ENCODE measurements at regions not wholly inside any gene's neighbourhood (a gene's known extent, or its start where the extent isn't known, plus 50 kb on each side); places are given as distances from the start of the nearest gene placed in this dataset.

GRCh38 chr3:40842714-40843113 lies 318.0 kb downstream of the ZNF621 start:
- Histone ChIP-seq H3K27me3 (no peaks in the 10 kb centered on the region), H3K27ac (no peak overlapping the region), H3K9me3 (no peaks in the 10 kb centered on the region), H3K36me3 (no peaks in the 10 kb centered on the region), H3K4me1 (no peaks in the 10 kb centered on the region), H3K4me3 (no peak overlapping the region)
- no peak for TF ChIP-seq CTCF (IDR thresholded peaks at IDR 0.05)
- DNase-seq (no peak), ATAC-seq (no peak)
- intact Hi-C loops (cut with DNase I): no loop called here

GRCh38 chr3:40843208-40843624 lies 318.5 kb downstream of the ZNF621 start:
- Histone ChIP-seq H3K4me3 (no peak overlapping the region), H3K9me3 (no peaks in the 10 kb centered on the region), H3K36me3 (no peaks in the 10 kb centered on the region), H3K4me1 (no peaks in the 10 kb centered on the region), H3K27ac (no peak overlapping the region), H3K27me3 (no peaks in the 10 kb centered on the region)
- ATAC-seq: no peak
- TF ChIP-seq CTCF (IDR thresholded peaks at IDR 0.05): no peak
- intact Hi-C loops (cut with DNase I): no loop called here
- DNase-seq: no peak

GRCh38 chr3:40843851-40844548 lies 319.2 kb downstream of the ZNF621 start:
- no peaks in the 10 kb centered on the region for H3K27me3 ChIP-seq
- ATAC-seq (no peak), DNase-seq (no peak)
- H3K36me3 ChIP-seq: no peaks in the 10 kb centered on the region
- intact Hi-C loops (cut with DNase I): no loop called here
- H3K27ac ChIP-seq: no peak overlapping the region
- no peaks in the 10 kb centered on the region for H3K4me1 ChIP-seq
- H3K4me3 ChIP-seq: no peak overlapping the region
- no peak for TF ChIP-seq CTCF (IDR thresholded peaks at IDR 0.05)
- no peaks in the 10 kb centered on the region for H3K9me3 ChIP-seq

DNA sequence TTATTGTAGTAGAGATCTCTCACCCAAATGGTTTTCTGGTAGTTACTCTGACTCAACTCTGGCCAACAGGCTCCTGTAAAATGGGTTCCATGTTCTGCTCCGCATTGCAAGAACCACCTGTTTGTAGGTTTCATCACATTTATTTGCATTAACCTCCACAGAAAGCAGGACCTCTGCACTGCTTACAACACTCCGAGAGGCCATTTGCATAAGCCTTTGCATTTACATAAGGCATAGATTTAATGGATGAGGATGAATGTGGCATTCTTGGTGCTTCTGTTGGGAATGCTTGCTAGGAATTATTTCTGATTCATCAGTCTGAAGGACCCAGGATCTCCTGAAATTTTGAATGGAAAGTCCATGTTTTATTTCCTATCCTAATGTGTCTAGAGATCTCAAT lies 320.1 kb downstream of the ZNF621 start:
- DNase-seq (no peak), ATAC-seq (no peak)
- H3K9me3 ChIP-seq: no peaks in the 10 kb centered on the region
- intact Hi-C loops (cut with DNase I): no loop called here
- H3K27me3 ChIP-seq: no peaks in the 10 kb centered on the region
- H3K27ac ChIP-seq: no peak overlapping the region
- no peak overlapping the region for H3K4me3 ChIP-seq
- no peaks in the 10 kb centered on the region for H3K36me3 ChIP-seq
- no peaks in the 10 kb centered on the region for H3K4me1 ChIP-seq
- TF ChIP-seq CTCF (IDR thresholded peaks at IDR 0.05): no peak

DNA sequence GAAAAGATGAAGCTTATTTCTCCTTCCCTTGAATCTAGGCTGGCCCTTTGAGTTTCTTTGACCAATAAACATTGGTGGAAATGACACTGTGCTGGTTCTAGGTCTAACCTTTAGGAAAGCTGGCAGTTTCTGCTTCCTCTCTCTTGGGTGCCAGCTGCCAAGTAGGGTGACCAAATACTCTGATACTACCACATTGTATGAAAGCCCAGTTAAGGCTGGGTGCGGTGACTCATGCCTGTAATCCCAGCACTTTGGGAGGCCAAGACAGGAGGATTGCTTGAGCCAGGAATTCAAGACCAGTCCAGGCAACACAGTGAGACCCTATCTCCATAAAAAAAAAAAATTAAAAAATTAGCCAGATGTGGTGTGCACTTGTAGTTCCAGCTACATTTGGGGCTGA lies 320.7 kb downstream of the ZNF621 start:
- intact Hi-C loops (cut with DNase I): no loop called here
- no peak for TF ChIP-seq CTCF (IDR thresholded peaks at IDR 0.05)
- H3K27me3 ChIP-seq: no peaks in the 10 kb centered on the region
- ATAC-seq: no peak
- no peak for DNase-seq
- H3K27ac ChIP-seq: no peak overlapping the region
- no peaks in the 10 kb centered on the region for H3K36me3 ChIP-seq
- no peaks in the 10 kb centered on the region for H3K4me1 ChIP-seq
- H3K9me3 ChIP-seq: no peaks in the 10 kb centered on the region
- H3K4me3 ChIP-seq: no peak overlapping the region

Measured in left lung (tissue), 4 donors.